ENCODE measurements at regions not wholly inside any gene's neighbourhood (a gene's known extent, or its start where the extent isn't known, plus 50 kb on each side); places are given as distances from the start of the nearest gene placed in this dataset.

DNA sequence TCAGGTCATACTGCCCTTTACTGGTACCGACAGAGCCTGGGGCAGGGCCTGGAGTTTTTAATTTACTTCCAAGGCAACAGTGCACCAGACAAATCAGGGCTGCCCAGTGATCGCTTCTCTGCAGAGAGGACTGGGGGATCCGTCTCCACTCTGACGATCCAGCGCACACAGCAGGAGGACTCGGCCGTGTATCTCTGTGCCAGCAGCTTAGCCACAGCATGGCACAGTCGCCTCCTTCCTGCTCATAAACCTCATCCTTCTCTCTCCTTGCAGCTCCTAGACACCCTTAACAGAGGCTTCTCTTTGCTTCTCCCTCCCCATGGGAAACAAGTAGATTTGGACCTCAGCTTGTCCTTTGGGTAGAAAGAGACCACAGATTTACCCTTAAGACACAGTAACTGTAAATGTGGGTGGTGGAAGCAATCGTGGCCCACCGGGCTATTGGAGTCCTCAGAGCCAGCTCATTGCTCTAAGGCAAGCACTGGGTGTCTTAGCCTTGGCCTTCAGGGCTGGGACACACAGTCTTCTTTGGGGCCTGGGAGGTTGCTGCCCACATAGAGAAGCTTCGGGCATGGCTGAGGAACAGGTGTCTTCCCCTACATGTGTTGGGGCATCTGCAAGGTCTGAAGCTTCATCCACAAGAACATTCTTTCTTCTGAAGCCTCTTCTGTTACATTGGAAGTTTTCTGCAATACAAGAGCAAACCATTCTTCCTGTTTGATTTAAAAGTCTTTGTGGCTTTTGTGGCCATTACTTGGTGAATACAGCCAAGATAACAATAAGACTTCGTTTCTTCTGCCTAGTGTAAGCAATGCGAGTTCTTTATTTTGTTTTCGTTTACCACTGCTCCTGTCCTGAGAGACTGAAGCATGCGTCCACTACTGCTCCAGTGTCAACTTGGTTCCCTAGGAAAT, 95.5 kb upstream of the PRSS58 start:
- DNase-seq: no peak

DNA sequence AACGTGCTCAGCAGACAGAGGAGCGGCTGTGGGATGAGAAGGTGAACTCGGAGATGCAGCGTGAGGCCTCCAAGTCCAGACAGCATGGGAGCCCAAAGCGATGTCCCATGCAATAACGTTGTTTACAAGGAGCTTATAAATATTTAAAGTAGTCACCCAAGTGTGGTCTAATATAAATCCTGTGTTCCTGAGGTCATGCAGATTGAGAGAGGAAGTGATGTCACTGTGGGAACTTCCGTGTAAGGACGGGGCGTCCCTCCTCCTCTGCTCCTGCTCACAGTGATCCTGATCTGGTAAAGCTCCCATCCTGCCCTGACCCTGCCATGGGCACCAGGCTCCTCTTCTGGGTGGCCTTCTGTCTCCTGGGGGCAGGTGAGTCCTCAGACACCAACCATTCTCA, 94.7 kb upstream of the PRSS58 start:
- no peak for DNase-seq

DNA sequence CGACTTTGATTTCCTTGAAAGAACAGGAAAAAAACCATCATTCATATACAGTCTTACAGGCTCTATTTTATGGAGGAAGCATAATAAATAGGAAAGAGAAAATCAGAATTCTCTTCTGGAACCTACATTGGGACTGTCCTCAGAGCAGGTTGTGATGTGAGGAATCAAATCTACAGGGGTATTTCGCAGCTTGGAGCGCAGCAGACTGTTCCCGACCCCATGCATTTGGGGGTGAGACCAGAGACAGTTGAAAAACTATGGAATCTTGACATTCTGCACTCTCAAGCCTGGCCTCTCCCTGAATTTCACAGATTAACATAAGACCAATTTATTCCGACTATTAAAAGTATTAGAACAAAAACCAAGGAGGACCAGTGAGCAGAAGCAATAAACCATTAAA, 93.3 kb upstream of the PRSS58 start:
- no peak for DNase-seq

DNA sequence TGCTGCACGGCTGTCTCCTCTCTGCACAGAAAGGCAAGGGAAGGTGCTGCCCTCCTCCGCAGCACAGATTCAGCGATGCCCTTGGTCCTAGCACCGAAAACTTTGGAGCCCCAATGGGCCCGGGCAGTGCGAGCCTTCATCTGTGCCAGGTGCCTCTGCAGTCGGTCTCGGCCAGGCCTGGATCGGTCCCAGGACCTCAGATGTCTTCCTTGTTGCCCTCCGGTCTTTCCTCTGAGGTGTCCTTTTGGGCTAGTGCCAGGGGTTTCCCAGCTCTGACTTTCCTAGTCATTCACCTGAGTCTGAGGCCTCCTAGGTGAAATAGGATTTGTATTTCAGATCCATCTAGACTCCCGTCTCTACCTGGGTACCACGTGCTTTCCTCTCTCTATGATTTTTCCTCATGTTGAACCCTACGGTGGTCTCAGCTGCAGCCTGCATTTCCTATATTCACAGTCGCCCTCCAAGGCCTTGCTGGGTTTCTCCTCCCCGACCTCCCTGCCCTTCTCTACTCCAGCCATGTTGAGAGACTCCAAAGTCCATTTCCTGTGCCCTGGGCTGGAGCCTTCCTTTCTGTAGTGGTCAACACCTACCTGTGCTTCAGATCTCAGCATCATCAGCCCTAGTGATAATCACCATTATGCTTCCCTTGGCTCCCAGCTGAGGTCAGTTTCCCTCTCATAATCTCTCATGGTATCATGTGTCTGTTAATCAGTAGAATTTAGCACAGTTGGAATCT, 92.0 kb upstream of the PRSS58 start:
- no peak for DNase-seq

DNA sequence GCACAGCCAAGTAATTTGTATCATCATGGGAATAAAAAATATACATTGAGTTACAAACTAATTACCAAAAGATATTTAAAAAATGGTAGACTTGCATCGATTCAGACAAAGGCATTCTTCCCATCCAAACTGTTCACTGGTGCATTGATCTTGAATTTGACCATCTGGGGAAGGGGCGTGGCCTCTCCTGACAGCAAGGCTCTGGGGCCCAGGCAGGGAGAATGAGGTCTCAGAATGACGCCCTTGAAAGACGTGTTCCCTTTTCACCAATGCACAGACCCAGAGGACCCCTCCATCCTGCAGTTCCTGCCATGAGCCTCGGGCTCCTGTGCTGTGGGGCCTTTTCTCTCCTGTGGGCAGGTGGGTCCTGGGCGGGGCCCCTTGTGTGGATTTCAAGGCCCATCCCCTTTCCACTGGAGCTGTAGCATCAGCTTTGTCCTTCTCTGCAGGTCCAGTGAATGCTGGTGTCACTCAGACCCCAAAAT, 91.1 kb upstream of the PRSS58 start:
- DNase-seq: no peak

DNA sequence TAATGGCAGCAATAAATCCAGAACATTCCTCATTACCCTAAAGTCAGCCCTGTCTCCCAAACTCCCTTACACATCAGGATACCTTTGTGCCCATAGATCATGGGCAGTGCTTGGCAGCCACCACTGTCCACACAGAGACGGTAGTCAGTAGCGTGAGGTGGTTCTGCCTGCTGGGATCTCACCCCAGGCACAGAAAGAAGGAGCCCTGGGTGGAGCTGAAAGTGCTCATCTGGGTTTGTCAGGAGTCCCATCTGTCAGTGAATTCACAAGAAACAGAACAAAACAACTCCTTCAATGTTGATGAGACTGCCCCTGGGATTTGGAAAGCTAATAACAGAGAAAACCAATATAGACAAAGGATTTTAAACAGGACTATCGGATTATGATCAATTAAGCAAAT, 90.2 kb upstream of the PRSS58 start:
- no peak for DNase-seq

DNA sequence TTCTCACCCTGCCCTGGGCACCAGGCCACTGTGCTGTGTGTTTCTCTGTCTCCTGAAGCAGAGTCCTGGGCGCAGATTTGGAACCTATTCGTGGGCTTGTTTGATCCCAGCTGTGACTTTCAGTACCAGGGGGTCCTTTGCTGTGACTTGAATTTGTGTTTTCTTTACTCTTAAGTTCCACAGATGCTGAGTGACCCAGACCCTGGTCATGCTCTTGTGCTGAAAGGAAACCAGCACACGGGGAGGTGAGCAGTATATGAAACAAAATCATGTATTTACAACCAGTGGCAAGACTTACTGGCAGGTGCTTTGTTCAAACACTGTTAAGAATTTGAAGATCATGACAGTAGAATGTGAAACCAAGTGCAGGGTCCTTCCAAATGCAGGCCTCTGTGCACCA, 89.2 kb upstream of the PRSS58 start:
- DNase-seq: no peak

DNA sequence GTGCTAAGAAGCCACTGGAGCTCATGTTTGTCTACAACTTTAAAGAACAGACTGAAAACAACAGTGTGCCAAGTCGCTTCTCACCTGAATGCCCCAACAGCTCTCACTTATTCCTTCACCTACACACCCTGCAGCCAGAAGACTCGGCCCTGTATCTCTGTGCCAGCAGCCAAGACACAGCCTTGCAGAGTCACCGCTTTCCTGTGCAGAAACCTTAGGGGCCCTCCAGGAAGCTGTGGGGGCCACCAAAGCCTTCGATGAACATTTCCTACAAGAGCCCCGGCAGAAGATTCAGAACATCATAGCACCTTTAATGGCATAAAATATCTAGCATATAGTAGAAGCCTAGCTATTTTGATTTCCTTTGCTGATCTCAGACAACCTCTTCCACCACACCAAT, 88.0 kb upstream of the PRSS58 start:
- DNase-seq: no peak

DNA sequence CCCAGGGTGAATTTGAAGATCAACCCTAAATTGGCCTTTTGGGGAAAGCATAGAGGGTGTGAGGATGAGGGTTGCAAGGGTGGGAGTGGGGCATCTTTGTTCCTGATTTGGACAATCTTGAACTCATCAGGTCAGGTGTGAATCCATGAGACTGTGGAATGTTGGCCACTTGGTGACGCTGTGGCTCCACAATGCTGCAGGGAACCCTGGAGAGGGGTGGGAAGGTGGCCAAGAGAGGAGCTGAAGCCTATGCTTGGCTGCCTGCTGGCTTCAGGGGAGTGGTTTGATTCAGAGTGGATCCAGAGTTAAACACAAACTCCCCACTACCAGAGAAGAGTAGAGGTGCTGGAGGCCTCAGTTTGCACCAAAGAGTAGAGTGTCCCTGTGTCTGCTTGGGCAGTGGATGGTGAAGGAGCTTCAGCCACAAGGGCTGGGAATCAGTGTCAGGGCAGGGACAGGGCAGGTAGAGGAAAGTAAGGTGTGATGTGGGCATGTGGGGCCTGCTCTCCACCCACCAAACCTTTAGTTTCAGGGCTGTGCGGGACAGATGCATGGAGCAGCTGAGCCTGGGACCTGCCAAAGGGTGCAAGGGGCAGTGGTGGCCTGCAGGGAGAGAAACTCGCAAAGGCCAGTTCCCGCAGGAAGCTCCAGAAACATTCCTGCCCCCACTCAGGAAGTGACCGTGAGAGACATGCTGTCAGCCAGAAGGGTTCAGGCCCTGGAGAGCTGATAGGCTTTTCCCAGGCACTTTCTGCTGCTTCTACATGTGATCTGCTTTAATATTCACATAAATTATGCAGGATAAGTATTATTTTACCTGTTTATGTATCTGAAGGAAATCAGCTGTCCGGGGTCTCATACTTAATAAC, 81.0 kb upstream of the PRSS58 start:
- no peak for DNase-seq

DNA sequence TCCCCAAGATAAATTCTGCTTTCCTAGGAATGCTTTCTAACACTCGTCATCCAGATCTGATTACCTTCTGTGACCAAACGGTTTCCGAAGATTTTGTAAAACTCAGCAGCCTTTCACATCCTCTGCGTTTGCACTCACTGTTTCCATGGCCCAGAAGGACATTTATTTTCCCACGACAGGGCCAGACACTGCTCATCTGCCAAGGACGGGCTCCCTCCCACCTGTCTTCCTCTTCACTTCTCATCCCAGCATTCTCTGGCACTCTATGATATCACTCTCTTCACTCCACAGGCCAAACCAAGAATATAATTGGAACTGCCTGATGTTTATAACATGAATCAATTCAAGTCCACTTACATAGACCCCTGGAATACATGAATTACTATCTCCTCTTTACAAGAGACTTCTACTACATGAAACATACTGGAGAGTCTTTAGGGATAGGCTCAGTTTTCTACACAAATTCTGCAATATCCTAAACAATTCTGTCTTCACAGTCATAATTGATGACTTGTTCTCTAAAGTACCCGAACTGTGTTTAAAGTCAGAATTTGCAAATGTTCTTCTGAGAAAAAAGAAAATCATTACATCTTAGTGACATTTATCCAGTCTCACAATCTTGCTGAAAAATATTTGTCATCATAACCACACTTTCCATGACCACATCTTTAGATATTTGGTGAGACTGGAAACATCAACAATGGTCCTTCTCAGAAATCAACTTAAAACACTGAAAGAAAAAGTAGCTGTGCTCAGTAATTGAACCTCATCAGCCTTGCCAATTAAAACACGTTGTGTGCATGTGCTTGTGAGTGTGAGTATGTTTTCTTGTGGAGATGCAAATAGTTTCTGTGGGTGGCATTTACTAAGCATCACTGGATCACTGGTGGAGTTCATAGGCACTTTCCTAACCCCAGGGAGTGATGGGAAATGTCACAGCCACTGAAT, 79.5 kb upstream of the PRSS58 start:
- DNase-seq: no peak

DNA sequence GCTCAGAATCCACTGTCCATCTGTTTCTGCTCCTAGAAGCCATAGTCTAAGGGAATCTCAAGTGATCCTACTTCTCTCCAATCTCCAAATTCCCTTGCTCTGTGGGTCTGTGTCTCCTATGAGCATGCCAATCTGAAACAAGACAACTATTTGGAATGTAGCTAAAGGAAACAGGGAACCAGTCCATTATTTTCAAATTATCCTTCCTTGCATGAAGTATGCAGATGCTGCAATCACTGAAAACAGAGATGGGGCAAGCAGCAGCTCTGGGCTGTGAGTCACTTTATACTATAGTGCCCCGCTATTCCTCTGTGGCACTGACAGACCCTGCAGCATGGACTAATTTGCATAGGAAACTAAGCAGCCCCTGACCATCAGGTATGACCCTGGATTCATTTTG, 76.9 kb upstream of the PRSS58 start:
- DNase-seq: no peak

DNA sequence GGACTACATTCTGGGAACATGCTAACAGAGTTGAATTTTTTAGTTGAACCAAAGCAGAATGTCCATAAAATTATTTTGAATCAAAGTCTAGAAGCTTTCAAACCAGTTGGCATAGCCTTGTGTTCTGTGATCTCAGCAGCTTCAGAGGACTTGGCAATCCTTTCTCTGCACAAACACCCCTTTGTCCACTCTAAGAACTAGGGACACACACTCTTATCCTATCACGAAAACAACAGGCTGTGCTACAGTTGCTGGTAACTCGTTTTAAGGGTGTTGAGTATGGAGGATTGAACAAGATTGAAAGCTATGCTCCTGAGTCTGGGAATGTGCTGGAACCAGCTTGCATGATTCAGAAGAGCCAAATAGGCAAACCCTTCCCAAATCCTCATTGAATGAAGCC, 76.4 kb upstream of the PRSS58 start:
- DNase-seq: no peak

DNA sequence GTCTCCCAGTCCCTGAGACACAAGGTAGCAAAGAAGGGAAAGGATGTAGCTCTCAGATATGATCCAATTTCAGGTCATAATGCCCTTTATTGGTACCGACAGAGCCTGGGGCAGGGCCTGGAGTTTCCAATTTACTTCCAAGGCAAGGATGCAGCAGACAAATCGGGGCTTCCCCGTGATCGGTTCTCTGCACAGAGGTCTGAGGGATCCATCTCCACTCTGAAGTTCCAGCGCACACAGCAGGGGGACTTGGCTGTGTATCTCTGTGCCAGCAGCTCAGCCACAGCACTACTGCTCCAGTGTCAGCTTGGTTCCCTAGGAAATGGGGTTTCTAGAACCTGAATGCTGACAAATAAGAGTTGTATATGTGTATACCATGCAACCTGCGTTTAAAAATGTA, 74.6 kb upstream of the PRSS58 start:
- DNase-seq: no peak

DNA sequence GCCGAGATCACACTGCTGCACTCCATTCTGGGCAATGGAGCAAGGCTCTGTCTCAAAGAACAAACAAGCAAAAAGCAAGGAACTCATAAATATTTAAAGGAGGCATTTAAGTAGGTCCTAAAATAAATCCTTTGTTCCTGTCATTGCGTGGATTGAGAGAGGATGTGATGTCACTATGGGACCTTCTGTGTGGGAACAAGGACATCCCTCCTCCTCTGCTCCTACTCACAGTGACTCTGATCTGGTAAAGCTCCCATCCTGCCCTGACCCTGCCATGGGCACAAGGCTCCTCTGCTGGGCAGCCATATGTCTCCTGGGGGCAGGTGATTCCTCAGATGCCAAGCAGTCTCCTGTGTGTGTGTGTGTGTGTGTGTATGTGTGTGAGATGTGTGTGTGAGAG, 74.1 kb upstream of the PRSS58 start:
- no peak for DNase-seq

DNA sequence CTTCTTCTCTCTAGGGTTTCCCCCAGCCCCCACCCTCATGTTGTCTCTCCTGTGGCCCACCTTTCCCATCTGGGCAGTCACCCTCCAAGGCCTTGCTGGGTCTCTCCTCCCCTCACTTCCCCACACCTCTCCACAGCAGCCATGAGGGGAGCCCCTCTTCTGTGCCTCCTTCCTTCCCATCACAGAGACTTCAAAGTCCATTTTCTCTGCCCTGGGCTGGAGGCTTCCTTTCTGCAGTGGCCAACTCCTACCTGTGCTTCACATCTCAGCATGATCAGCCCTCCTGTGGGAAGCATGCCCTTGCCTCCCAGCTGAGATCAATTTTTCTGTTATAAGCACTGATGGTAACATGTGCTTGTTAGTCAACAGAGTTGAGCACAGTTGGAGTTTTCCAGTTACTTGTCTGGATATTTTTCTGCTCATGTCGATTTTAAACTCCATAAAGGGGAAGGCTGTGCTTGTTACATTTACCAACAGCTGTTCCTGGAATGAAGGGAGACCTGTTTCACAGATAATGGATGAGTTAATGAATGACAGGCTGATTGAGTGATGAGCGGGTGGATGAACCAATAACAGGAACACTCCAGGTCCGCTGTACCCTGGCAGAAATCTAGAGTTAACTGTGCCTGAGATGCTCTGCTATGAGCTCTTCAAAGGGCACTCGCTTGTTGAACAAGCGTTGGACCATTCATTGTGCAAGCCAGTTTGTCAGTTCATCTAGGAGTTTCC, 71.4 kb upstream of the PRSS58 start:
- no peak for DNase-seq

DNA sequence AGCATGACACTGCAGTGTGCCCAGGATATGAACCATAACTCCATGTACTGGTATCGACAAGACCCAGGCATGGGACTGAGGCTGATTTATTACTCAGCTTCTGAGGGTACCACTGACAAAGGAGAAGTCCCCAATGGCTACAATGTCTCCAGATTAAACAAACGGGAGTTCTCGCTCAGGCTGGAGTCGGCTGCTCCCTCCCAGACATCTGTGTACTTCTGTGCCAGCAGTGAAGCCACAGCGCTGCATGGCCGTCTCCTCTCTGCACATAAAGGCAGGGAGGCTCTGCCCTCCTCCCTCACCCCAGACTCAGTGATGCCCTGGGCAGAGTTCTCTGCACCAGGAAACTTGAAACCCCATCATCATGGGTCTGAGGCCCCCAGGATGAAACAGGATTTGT, 70.7 kb upstream of the PRSS58 start:
- DNase-seq: no peak

DNA sequence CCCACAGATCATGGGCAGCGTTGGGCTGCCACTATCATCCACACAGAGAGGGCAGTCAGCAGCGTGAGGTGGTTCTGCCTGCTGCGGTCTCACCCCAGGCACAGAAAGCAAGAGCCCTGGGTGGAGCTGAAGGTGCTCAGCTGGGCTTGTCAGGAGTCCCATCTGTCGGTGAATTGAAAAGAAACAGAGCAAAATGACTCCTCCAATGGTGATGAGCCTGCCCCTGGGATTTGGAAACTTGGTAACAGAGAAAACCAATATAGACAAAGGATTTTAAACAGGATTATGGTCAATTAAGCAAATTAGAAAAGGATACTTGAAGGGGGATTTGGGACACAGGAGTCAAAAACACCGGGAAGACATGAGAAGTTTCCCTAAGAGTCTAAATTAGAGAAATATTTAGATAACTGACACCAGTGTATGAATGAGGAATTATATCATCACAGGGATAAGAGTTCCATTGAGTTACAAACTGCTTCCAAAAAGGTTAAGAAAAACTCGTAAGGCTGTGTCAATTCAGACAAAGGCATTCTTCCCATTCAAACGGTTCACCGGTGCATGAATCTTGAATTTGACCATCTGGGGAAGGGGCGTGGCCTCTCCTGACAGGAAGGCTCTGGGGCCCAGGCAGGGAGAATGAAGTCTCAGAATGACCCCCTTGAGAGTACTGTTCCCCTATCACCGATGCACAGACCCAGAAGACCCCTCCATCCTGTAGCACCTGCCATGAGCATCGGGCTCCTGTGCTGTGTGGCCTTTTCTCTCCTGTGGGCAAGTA, 70.0 kb upstream of the PRSS58 start:
- DNase-seq: no peak

DNA sequence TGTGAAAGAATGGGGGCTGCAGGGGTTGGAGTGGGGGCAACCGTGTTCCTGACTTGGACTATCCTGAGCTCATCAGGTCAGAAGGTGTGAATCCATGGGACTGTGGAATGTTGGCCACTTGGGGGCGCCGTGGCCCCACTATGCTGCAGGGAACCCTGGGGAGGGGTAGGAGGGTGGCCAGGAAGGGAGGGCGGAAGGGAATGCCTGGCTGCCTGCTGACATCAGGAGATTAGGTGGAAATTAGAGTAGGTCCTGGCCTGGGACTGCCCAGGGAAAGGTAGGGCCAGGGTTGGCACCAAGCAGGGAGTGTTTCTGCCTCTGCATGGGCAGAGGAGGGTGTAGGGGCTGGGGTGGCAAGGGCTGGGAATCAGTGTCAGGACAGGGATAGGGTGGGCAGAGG, 65.8 kb upstream of the PRSS58 start:
- DNase-seq: no peak

DNA sequence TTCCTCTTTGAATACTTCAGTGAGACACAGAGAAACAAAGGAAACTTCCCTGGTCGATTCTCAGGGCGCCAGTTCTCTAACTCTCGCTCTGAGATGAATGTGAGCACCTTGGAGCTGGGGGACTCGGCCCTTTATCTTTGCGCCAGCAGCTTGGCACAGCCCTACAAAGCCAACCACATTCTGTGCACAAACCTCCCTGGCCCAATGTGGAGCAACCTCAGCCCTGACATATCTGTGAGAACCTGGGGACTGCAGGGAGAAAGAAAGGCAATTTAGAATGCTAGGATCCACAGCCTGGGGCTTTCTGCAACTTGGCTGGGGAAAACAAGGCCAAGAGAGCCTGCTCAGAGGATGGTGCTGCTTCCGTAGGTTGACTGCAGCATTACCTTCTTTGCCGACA, 63.5 kb upstream of the PRSS58 start:
- DNase-seq: no peak

DNA sequence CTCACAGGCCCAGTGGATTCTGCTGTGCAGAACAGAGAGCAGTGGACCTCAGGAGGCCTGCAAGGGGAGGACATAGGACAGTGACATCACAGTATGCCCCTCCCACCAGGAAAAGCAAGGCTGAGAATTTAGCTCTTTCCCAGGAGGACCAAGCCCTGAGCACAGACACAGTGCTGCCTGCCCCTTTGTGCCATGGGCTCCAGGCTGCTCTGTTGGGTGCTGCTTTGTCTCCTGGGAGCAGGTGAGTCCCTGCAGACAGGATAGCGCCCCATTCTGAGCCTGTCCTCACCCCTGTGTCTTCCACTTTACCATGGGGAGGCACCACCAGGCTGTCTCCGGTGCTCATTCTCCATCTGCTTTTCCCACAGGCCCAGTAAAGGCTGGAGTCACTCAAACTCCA, 63.0 kb upstream of the PRSS58 start:
- DNase-seq: no peak

DNA sequence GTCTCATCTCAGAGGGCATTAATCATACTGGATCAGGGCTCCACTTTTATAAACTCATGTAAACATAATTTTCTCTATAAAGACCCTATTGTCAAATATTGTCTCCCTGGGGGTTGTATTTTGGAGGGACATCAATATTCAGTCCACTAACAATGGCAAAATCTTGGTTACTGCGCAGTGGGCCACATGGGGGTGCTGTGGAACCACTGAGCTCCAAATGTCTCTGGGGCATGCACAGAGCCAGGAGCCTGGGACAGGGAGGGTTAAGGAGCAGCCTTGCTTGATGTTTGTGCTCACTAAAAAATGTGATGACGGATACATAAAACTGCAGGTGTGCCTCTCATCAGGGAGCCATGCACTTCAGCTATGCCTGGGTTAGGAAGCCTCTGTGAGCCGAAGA, 62.1 kb upstream of the PRSS58 start:
- no peak for DNase-seq

Data from SIG-M5 (cell line).